ENCODE measurements at regions not wholly inside any gene's neighbourhood (a gene's known extent, or its start where the extent isn't known, plus 50 kb on each side); places are given as distances from the start of the nearest gene placed in this dataset.
A peak's percentile ranks its signal among the peaks of the same experiment; 100 is the strongest.

GRCh38 chr13:80048030-80048429 lies 292.9 kb downstream of the SPRY2 start:
- DNase-seq (ENCODE audit: low read depth), result no peak
- no peak for TF ChIP-seq CTCF (conservative IDR thresholded peaks at IDR 0.05; ENCODE audit: low read depth, low read length)
- H3K4me3 ChIP-seq (ENCODE audit: low read depth, low read length), result no peak overlapping the region

GRCh38 chr13:80047406-80047805 lies 293.5 kb downstream of the SPRY2 start:
- H3K4me3 ChIP-seq (ENCODE audit: low read depth, low read length), result no peak overlapping the region
- no peak for DNase-seq (ENCODE audit: low read depth)
- no peak for TF ChIP-seq CTCF (conservative IDR thresholded peaks at IDR 0.05; ENCODE audit: low read depth, low read length)

- no peak overlapping the region for H3K4me3 ChIP-seq (ENCODE audit: low read depth, low read length)
- no peak for DNase-seq (ENCODE audit: low read depth)
- TF ChIP-seq CTCF (conservative IDR thresholded peaks at IDR 0.05; ENCODE audit: low read depth, low read length), result no peak
Observed at GRCh38 chr13:80040981-80041317, 300.0 kb downstream of the SPRY2 start.

- peak; percentile 100 for DNase-seq (ENCODE audit: low read depth)
- no peak for TF ChIP-seq CTCF (conservative IDR thresholded peaks at IDR 0.05; ENCODE audit: low read depth, low read length)
- H3K4me3 ChIP-seq (ENCODE audit: low read depth, low read length), result no peak overlapping the region
Observed at GRCh38 chr13:80040196-80040980, 300.5 kb downstream of the SPRY2 start.

DNA sequence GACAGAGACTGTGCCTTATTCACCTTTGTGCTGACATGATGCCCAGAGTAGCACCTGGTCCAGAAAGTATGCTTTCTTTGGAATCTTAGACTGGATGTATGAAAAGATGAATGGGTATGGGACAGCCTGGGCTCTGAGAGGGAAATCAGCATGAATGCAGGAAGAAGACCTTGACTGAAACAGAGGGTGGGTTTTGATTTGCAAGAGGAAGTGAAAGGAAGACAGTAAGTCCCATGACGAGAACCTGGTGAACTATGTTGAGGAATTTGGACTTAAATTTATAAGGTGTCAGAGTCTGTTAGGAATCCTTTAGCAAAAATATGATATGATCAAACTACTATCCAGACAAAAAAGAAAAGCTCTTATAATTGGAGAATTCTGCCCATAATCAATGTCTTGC lies 301.9 kb downstream of the SPRY2 start:
- H3K4me3 ChIP-seq (ENCODE audit: low read depth, low read length), result no peak overlapping the region
- DNase-seq (ENCODE audit: low read depth), result no peak
- no peak for TF ChIP-seq CTCF (conservative IDR thresholded peaks at IDR 0.05; ENCODE audit: low read depth, low read length)

GRCh38 chr13:80038371-80038770 lies 302.6 kb downstream of the SPRY2 start:
- no peak for TF ChIP-seq CTCF (conservative IDR thresholded peaks at IDR 0.05; ENCODE audit: low read depth, low read length)
- no peak for DNase-seq (ENCODE audit: low read depth)
- H3K4me3 ChIP-seq (ENCODE audit: low read depth, low read length), result no peak overlapping the region

DNA sequence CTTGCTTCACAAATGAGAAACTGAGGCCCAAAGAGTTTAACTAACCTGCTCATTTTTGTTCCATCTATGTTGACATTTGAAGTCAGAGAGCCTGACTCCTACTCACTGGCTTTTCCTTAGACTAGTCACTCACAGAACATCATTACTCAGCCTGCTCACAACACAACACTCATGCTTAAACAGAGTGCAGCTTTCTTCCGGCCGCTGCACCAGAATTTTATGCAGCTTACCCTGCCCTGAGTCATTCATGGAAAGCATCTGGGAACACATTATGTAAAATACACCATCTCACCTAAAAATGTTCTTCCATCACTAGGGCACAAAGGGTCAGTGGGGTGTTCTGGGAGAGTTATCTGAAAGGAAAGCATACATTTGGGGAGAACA lies 303.4 kb downstream of the SPRY2 start:
- no peak for TF ChIP-seq CTCF (conservative IDR thresholded peaks at IDR 0.05; ENCODE audit: low read depth, low read length)
- no peak overlapping the region for H3K4me3 ChIP-seq (ENCODE audit: low read depth, low read length)
- peak; percentile 88 for DNase-seq (ENCODE audit: low read depth)

All from epithelial cell of proximal tubule (primary cell).